Fibroblast of skin of back (primary cell): ENCODE measurements at regions not wholly inside any gene's neighbourhood (a gene's known extent, or its start where the extent isn't known, plus 50 kb on each side); places are given as distances from the start of the nearest gene placed in this dataset.
"Not testable (repeated sequence)": the region's sequence is repeated elsewhere in the genome, so short reads cannot be mapped to it uniquely, and the experiment has no call there.

Experiments used
- DNase-seq: peaks from one replicate; pipeline ENCODE4 v3.0.0-alpha.2; 2013

GRCh38 chr5:165029099-165029870 is 1523.9 kb downstream of the MAT2B start:
- peak; percentile 1 for DNase-seq

DNA sequence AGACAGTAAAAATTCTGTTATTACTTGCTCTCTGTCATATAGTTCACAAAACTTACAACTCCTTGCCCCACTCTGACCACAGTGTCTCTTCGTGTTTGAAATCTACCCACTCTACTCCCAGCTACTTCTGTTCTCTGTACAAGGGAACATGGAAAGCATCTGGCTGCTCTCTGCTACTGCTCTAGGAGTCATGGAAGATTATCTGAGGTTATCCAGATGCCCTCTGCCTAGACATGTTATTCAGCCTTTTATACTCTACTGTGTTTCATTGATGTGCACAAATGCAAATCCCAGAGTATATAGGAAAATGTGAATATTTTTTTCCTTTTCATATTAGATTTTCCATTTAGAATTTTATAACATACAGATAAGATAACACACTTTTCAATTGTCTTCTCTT is 1525.6 kb downstream of the MAT2B start:
- no peak for DNase-seq

- no peak for DNase-seq
Measured at GRCh38 chr5:165031371-165031770, 1526.0 kb downstream of the MAT2B start.

- peak; percentile 1 for DNase-seq
Measured at GRCh38 chr5:165035520-165035919, 1530.1 kb downstream of the MAT2B start.

DNA sequence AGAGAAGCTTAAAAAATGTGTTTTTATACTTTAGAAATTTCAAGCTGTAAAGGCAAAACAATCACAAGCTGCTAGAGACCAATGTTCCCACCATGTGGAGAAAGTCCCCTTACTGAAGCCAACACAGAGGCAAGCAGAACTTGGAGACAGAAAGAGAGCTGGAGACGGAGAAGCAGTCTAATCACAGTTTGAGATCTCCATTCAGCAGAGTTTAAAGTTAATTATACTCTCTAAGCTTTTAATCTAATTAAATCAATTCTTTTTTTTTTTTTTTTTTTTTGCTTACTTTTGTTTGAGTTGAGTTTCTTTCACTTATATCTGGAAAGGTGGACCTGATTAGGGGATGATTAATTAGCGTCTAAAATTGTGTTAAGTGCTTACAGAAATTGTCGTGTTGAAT is 1534.3 kb downstream of the MAT2B start:
- no peak for DNase-seq

DNA sequence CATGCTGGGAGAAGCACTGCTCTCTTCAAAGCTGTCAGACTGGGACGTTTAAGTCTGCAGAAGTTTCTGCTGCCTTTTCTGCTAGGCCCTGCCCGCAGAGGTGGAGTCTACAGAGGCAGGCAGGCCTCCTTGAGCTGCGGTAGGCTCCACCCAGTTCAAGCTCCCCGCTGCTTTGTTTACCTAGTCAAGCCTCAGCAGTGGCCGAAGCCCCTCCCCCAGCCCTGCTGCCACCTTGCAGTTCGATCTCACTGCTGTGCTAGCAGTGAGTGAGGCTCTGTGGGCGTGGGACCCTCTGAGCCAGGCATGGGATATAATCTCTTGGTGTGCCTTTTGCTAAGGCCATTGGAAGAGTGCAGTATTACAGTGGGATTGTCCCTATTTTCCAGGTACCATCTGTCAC is 1540.5 kb downstream of the MAT2B start:
- not testable (repeated sequence) for DNase-seq

DNA sequence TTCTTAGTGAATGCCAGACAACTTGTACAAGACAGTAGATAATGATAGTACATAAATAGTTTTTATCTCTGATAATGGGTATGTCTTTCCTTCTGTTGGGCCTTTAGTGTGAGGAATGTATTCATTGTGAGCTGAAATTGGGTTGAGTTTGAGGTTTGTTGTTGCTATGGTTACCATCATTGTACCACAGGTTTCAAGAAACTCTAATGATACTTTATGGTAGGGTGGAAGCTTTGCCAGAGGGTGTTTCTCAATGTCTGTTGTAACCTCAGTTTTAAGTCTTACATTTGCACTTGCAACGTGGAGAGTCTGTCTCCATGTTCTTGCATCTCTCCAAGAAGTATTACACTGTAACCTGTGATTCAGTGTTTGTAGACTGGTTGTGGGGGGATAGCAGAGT is 1550.1 kb downstream of the MAT2B start:
- no peak for DNase-seq

- DNase-seq: no peak
Measured at GRCh38 chr5:165057145-165057544, 1551.7 kb downstream of the MAT2B start.

GRCh38 chr5:165066751-165067385 is 1561.4 kb downstream of the MAT2B start:
- no peak for DNase-seq

- DNase-seq: no peak
Measured at GRCh38 chr5:165076686-165077085, 1571.3 kb downstream of the MAT2B start.

DNA sequence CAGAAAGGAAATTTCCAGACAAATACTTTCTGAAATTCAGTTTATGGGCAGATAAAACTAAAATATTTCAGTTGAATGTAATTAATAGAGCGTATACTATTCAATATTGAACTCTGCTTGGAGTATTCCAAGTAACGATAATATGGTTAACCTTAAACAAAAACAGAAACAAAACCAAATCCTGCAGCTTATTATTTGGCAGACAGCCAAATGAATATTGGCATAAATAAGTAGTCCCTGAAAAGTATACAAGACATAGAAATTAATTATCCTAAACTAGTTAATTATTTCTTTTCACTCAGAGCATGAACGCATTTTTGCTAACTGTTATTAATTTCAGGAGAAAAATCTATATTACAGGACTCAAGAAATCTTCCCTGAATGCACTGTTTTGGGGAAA is 1574.0 kb downstream of the MAT2B start:
- DNase-seq: no peak

- no peak for DNase-seq
Measured at GRCh38 chr5:165083394-165083793, 1578.0 kb downstream of the MAT2B start.

GRCh38 chr5:165086465-165086864 is 1581.0 kb downstream of the MAT2B start:
- DNase-seq: no peak

GRCh38 chr5:165094782-165095181 is 1589.4 kb downstream of the MAT2B start:
- DNase-seq: no peak

- no peak for DNase-seq
Measured at GRCh38 chr5:165101709-165102108, 1596.3 kb downstream of the MAT2B start.

DNA sequence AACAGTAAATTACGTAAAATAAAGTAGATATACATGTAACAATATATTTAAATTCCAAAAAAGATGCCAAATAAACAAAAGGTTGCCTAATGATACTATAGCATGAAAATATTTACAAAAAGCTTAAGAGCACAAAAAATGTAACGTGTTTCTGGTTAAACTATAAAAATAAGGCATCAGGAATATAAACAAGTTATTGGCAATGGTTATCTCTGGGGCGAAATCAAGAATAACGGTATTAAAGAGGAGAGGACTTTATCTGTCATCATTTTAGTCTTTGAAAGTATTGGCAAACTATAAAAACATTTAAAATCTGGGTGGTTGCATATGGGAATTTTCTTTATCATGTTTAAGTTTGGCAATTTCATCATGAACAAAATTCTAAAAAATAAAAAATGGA is 1599.2 kb downstream of the MAT2B start:
- DNase-seq: no peak

- no peak for DNase-seq
Measured at GRCh38 chr5:165108809-165109208, 1603.4 kb downstream of the MAT2B start.

DNA sequence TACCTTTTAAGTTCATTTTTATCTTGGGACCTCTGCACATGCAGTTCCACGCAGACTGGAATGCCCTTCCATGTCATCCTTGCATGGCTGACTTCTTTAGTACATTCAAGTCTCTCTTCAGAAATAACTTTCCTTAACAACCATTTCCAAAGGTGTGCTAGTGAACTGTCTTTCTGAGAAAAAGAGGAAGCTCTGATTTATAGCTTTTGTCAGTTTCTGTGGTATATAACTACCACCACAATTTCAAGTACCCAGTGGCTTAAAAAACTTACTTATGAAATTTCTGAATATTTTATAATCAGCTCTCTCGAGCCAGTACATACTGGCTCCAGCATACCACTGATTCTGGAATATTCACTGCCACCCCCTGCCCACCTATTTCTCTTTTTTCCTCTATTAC is 1613.8 kb downstream of the MAT2B start:
- DNase-seq: no peak

DNA sequence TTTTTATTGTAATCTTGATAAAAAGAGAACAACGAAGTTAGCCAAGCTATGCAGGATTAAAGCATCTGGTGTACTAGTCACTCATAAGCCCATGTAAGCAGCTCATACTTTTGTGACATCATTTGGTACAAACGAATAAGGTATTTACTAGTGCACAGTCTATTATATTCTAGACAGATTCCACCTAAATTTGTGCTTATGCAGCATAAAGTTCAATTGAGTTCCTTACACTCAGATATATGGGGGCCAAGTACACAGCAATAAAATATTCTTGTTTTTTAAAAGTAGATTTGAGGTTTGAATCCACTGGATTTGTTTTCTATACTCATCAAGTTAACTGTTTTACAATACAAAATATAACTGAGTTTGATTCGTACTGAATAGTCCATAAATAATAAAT is 1621.2 kb downstream of the MAT2B start:
- DNase-seq: no peak

DNA sequence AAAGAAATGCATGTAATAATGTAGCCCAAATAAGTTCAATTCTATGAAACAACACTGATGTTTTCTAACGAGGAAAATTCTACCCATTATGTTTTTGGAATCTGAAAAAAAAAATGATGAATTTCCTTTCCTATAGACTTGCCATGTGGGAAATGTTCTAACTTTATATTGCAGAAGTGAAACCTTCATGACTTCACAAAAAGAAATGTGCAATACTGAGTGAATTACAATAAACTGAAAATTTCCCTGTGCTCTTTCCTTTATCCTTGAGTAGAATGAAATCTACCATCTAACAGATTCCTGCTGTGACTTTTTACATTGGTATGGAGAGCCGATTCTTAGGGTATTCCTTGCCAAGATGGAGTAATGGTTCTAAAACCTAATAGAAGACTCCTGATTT is 1622.5 kb downstream of the MAT2B start:
- peak; percentile 1 for DNase-seq

GRCh38 chr5:165130656-165131055 is 1625.2 kb downstream of the MAT2B start:
- peak; percentile 41 for DNase-seq

DNA sequence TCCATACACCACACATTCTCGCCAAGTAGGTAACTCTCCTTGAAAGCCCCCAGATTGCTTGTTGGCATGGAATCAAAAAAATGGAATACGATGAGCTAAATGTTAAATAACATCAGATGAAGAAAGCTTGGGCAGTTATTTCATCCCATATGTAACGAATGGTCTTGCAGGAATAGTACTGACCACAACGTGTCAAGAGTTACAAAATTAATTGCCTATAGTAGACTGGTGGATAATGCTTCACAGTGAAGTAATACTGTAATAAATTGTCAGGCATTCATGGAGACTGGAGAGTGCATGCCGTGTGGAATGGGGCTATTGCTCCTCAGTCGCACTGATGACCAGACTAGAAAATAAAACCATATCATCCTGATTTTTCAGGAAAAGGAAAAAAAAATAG is 1628.7 kb downstream of the MAT2B start:
- no peak for DNase-seq

GRCh38 chr5:165135565-165135964 is 1630.1 kb downstream of the MAT2B start:
- DNase-seq: no peak

GRCh38 chr5:165137701-165138100 is 1632.3 kb downstream of the MAT2B start:
- DNase-seq: no peak

DNA sequence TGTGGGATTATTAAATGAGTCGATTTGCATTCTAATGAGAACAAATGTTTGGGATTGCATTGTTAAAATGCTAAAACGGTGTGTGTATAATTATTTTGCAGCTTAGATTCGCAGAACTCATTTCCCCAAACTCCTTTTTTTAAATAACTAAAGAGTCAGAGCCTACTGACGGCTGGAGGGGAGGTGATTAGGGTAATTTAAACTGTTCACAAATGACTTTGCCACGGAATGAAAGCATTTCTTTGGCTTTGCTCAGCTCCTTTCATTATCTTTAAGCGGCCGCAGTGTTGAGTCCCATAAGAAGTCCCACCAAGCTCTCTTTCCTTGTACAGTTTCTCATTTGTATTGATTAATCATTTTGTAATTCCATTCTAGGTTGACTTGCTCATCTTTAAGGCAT is 1632.8 kb downstream of the MAT2B start:
- no peak for DNase-seq
